DOHH2 (cell line): ENCODE measurements at regions not wholly inside any gene's neighbourhood (a gene's known extent, or its start where the extent isn't known, plus 50 kb on each side); places are given as distances from the start of the nearest gene placed in this dataset.

Experiments used
- CTCF ChIP-seq: fragments of 200-600 bp; sonication (generic); IDR thresholded peaks from one replicate; pipeline ENCODE4 v1.5.1; 2014; ENCODE audit warnings: antibody characterized with exemption, mild to moderate bottlenecking, low read depth, low read length; ENCODE audit not compliant: poor library complexity, severe bottlenecking
- EZH2phosphoT487 ChIP-seq: fragments of 200-600 bp; sonication (generic); IDR thresholded peaks from 2 replicates; pipeline ENCODE4 v1.6.1; 2017; ENCODE audit warnings: borderline replicate concordance, mild to moderate bottlenecking, antibody characterized with exemption, low read length, moderate library complexity, mixed read lengths

GRCh38 chr2:145503511-145503910, 983.6 kb upstream of the ZEB2 start:
- TF ChIP-seq CTCF (no peak), EZH2phosphoT487 (no peak)
